HFF-Myc (cell line): ENCODE measurements at regions not wholly inside any gene's neighbourhood (a gene's known extent, or its start where the extent isn't known, plus 50 kb on each side); places are given as distances from the start of the nearest gene placed in this dataset.
"Not testable (repeated sequence)": the region's sequence is repeated elsewhere in the genome, so short reads cannot be mapped to it uniquely, and the experiment has no call there.

ENCODE experiments used
- DNase-seq: peaks from one replicate; pipeline ENCODE4 v3.0.0-alpha.2; 2011; ENCODE audit warnings: low read depth; ENCODE audit errors: extremely low read depth
- H3K4me3 ChIP-seq: replicated peaks from 2 replicates; pipeline ENCODE4 v1.5.1; 2011; ENCODE audit warnings: low read depth, mild to moderate bottlenecking, control low read depth, low read length
- CTCF ChIP-seq: IDR thresholded peaks from 2 replicates; pipeline ENCODE4 v1.5.1; 2012; ENCODE audit warnings: mild to moderate bottlenecking, low read depth, low read length, control low read depth; ENCODE audit errors: missing control alignments

DNA sequence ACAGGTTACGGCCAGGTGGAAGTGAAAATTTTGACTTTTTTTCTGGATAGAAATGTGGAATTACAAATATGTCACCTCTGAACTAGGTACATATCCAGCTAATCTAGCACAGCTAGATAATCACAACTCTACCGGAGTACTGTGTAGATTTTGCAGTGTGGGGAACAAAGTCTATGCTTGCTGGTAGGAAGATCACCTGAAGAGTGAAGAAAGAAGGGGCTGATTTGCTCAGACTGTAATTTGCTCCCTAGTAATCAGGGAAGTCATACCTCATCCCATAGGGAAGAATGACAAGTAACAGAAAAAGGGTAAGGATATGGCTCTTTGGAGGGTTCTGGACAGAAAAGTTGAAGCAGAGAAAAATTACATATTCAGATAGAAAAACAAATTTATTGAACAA, 319.6 kb upstream of the TMPRSS15 start:
- no peak for TF ChIP-seq CTCF
- no peak overlapping the region for H3K4me3 ChIP-seq
- DNase-seq = no peak

GRCh38 chr21:18725653-18726052, 322.1 kb upstream of the TMPRSS15 start:
- DNase-seq = no peak
- no peak for TF ChIP-seq CTCF
- no peak overlapping the region for H3K4me3 ChIP-seq

- no peak for TF ChIP-seq CTCF
- H3K4me3 ChIP-seq = no peak overlapping the region
- DNase-seq = no peak
These were observed 338.4 kb upstream of the TMPRSS15 start for GRCh38 chr21:18741954-18742353.

DNA sequence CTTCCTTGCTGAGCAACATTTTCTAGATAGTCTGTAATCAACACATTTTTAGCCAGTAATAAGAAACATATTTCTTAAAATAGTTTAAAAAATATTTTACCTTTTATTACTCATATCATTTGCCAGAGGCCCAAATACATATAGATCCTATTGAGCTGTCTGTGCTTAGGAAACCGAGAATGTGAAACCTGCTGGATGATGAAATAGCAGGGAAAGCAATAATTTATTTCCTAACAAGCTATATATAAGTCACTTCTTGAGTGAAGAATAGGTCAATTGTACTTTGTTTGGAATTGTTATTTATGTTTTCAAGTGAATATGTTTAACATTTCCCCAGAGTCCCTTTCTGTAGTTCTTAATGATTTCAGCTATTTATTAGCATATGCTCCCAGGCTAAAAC, 339.9 kb upstream of the TMPRSS15 start:
- TF ChIP-seq CTCF = no peak
- DNase-seq = no peak
- no peak overlapping the region for H3K4me3 ChIP-seq

- no peak for DNase-seq
- H3K4me3 ChIP-seq = no peak overlapping the region
- TF ChIP-seq CTCF = no peak
These were observed 341.3 kb upstream of the TMPRSS15 start for GRCh38 chr21:18744840-18745239.

DNA sequence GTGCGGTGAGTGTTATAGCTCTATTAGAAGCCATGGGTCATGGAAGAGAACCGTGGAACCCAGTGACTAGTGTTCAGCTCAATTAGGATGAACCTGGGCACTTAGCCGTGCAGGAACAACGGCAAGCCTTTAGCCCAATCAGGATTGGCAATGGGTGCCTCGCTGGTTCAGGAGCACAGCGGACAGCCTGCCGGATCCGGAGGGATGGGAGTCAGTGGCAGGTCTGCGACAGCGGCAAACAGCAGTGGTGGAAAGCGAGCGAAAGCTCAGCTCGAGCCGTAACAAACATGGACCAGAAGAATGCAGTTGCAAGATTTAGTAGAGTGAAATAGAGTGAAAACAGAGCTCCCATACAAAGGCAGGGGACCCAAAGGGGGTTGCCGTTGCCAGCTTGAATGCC, 349.3 kb upstream of the TMPRSS15 start:
- DNase-seq, H3K4me3 ChIP-seq: not testable (repeated sequence)

- DNase-seq, H3K4me3 ChIP-seq: not testable (repeated sequence)
These were observed 352.7 kb upstream of the TMPRSS15 start for GRCh38 chr21:18756272-18756671.

- DNase-seq = no peak
- H3K4me3 ChIP-seq = no peak overlapping the region
- no peak for TF ChIP-seq CTCF
These were observed 355.7 kb upstream of the TMPRSS15 start for GRCh38 chr21:18759267-18759666.
